Thoracic aorta (tissue), 2 donors: ENCODE measurements at regions not wholly inside any gene's neighbourhood (a gene's known extent, or its start where the extent isn't known, plus 50 kb on each side); places are given as distances from the start of the nearest gene placed in this dataset.
"Not testable (repeated sequence)": the region's sequence is repeated elsewhere in the genome, so short reads cannot be mapped to it uniquely, and the experiment has no call there.

Experiments
- ATAC-seq: fragments of 150-250 bp; one replicate; pipeline ENCODE4 v1.8.0; 2017; ENCODE audit warnings: low read depth; ENCODE audit not compliant: insufficient number of reproducible peaks, low FRiP score
- DNase-seq: peaks from one replicate; pipeline ENCODE4 v3.0.0-alpha.2; 2020; ENCODE audit warnings: low spot score
- H3K27ac ChIP-seq, 2 donors: fragments of 200-600 bp; sonication (generic); 1 replicate in 1 of 2; 2 replicates in 1 of 2; pipeline ENCODE4 v1.5.1; 2016; ENCODE audit warnings: mild to moderate bottlenecking in 2 of 2, moderate library complexity in 2 of 2
- H3K27me3 ChIP-seq: fragments of 200-600 bp; sonication (generic); replicated peaks from 2 replicates; pipeline ENCODE4 v1.6.0; 2016; ENCODE audit warnings: mild to moderate bottlenecking; ENCODE audit not compliant: insufficient read depth
- H3K36me3 ChIP-seq: fragments of 200-600 bp; sonication (generic); one replicate; pipeline ENCODE4 v1.5.1; 2016
- H3K4me1 ChIP-seq, 2 donors: fragments of 200-600 bp; sonication (generic); 1 replicate in 1 of 2; 2 replicates in 1 of 2; pipeline versions ENCODE4 v1.5.1 to v1.6.0; 2016; ENCODE audit warnings: low read depth in 2 of 2, mild to moderate bottlenecking in 1 of 2; ENCODE audit not compliant: control insufficient read depth in 1 of 2
- H3K4me3 ChIP-seq: fragments of 200-600 bp; sonication (generic); 2 replicates; pipeline ENCODE4 v1.5.1; 2016; ENCODE audit warnings: mild to moderate bottlenecking
- H3K9me3 ChIP-seq: fragments of 200-600 bp; sonication (generic); 2 replicates; pipeline ENCODE4 v1.5.1; 2016

- H3K27me3 ChIP-seq, ATAC-seq, H3K36me3 ChIP-seq, H3K4me3 ChIP-seq, DNase-seq, H3K4me1 ChIP-seq, H3K9me3 ChIP-seq, H3K27ac ChIP-seq: not testable (repeated sequence)
Observed at GRCh38 chr3:75445234-75445633, 218.9 kb upstream of the FRG2C start.

DNA sequence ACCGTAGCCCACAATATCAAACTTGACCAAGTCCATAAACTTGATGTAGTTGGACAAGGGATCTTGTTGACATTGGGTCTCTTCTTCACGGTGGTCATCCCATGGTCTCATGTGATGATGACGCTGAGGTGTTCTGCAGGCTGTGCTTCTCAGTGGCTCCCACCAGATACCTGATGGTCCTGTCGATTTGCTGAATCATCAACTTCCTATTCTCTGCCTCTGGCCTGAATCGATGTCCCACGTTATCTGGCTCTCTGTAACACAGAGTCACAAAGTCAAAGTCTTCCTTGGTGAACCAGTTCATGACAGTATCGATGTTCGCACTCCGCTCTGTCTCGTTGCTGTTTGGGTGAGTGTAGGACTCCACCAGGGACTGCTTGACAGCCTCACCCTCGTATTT lies 217.2 kb upstream of the FRG2C start:
- H3K27me3 ChIP-seq, H3K36me3 ChIP-seq, DNase-seq, H3K9me3 ChIP-seq, H3K27ac ChIP-seq, H3K4me3 ChIP-seq, ATAC-seq, H3K4me1 ChIP-seq: not testable (repeated sequence)

DNA sequence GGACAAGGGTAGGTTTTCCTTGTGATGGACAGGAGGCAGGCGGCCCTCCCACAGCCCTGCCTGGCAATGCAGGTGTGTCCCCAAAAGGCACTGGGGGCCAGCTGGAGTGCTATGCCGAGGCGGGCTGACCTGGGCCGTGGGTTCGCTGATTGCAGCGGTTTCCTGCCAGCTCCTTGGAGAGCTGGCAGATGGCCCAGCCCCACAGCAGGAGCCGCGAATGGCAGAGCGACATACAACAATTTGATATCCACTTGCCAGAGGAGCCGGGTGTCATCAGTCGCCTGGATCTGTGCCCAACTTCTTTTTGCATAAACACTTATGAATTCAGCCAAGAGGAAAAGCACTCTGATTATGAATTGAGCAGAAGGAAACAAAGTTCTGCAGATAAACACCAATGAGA lies 210.8 kb upstream of the FRG2C start:
- H3K27ac ChIP-seq, H3K4me1 ChIP-seq, DNase-seq, H3K27me3 ChIP-seq, H3K4me3 ChIP-seq, H3K9me3 ChIP-seq, ATAC-seq, H3K36me3 ChIP-seq: not testable (repeated sequence)

DNA sequence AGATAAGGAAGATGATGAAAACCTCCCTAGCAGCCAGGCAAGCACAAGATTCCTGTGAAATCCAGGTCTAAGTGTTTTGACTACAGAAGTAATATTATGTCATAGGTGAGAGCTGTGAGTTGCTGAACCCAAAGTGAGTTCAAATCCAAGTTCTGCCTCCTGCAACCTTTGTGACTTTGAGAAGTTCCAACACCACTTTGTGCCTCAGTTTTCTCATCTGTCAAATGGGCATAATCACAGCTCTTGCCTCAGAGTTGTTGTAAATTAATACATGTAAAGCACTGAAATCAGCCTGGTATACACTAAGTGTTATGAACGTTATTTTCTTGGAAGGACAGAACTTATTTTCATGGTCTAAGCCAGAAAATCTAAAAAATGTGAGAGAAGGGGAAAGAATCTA lies 210.3 kb upstream of the FRG2C start:
- H3K4me3 ChIP-seq, H3K27ac ChIP-seq, H3K27me3 ChIP-seq, H3K4me1 ChIP-seq, H3K9me3 ChIP-seq, ATAC-seq, DNase-seq, H3K36me3 ChIP-seq: not testable (repeated sequence)

- not testable (repeated sequence) for H3K27ac ChIP-seq, H3K4me3 ChIP-seq, H3K27me3 ChIP-seq, ATAC-seq, DNase-seq, H3K4me1 ChIP-seq, H3K9me3 ChIP-seq, H3K36me3 ChIP-seq
Observed at GRCh38 chr3:75474530-75474929, 189.6 kb upstream of the FRG2C start.

DNA sequence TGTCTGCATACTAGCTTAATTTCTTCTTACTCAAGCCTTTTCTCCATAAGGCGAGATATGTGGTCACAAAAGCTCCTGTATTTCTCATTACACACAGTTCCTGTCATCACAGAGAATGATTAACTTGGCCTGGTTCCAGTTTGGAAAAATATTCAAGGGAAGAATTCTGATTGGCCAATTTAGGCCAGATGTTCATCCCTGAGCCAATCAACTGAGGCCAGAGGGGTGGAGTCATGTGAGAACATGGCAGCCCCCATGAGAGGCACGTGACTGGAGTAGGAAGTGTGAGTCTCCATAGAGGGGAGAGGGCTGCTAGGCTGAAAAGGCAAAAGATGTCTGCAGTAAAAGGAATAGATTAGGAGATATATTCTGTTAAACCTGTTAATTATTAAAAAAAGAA lies 167.5 kb upstream of the FRG2C start:
- not testable (repeated sequence) for DNase-seq, H3K4me1 ChIP-seq, H3K9me3 ChIP-seq, H3K4me3 ChIP-seq, ATAC-seq, H3K27ac ChIP-seq, H3K36me3 ChIP-seq, H3K27me3 ChIP-seq

DNA sequence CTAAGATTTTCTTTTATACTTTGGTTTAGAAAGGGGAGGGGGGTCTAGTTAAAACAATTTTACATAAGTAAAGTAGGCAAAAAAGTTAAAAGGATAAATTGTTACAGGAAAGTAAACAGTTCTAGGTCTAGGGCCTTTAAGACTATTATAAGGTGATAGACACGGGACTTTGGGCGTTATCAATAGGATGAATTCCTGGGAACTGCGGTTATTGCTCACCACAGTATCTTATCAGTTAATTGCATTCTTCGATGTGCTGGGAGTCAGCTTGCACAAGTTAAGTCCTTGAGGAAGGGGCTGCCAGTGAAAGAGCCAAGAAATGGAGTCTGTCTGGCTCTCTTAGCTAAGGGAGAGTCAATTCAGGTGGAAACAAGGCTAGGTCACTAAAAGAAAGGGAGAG lies 163.8 kb upstream of the FRG2C start:
- ATAC-seq, H3K4me3 ChIP-seq, H3K9me3 ChIP-seq, H3K27ac ChIP-seq, H3K4me1 ChIP-seq, H3K27me3 ChIP-seq, DNase-seq, H3K36me3 ChIP-seq: not testable (repeated sequence)

DNA sequence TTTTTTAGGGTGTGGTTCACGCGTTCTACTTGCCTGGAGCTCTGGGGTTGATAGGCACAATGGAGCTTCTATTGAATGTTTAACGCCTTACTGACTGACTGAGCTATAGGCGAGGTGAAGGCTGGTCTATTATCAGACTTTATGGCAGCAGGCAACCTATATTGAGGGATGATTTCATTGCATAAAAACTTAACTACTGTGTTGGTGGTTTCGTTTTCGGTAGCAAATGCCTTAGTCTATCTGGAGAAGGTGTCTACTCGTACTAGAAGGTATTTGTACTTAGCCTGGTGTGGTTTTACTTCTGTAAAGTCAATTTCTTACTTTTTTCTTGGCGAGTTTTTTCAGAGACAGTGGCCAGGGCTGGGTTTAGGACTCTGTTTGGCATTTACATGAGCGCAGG lies 162.0 kb upstream of the FRG2C start:
- ATAC-seq, H3K9me3 ChIP-seq, DNase-seq, H3K36me3 ChIP-seq, H3K27me3 ChIP-seq, H3K4me1 ChIP-seq, H3K27ac ChIP-seq, H3K4me3 ChIP-seq: not testable (repeated sequence)

DNA sequence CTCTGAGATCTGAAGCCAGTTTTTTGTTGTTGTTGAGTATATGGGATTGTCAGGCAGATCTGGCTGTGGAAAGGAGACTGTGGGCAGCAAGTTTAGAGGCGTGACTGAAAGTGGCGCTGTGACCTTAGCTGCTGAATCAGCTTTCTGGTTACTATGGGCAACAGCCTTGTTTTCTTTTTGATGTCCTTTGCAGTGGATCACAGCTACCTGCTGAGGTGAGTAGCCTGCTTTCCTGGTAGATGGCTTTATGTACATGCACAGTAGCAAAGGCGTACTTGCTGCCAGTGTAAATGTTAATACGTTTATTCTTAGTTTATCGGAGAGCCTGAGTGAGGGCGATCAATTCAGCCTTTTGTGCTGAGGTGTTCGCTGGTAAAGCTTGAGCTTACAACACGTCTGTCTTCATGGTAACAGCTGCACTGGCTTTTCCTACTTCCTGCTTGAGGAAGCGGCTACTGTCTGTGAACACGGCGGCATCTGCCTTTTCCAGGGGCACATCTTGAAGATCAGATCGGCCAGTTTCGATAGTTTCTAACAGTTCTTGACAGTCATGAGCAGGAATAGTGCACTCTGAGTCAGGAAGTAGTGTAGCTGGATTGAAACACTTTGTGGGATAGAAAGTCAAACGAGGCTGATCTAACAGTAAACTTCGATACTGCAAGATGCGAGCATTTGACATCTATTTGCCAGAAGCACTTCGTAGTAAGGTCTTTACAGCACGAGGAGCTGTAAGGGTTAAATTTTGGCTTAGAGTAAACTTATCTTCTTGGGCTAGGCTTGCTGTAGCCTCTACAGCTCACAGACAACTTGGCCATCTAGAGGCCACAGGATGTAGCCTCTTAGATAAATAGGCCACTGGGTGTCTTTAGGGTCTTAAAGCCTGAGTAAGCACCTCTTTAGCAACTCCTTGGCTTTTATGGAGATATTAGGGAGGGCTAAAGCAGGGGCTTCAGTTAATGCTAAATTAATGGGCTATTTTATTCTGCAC lies 161.1 kb upstream of the FRG2C start:
- H3K4me1 ChIP-seq, H3K36me3 ChIP-seq, ATAC-seq, H3K4me3 ChIP-seq, H3K9me3 ChIP-seq, H3K27me3 ChIP-seq, H3K27ac ChIP-seq, DNase-seq: not testable (repeated sequence)
